H7 (cell line): ENCODE measurements at regions not wholly inside any gene's neighbourhood (a gene's known extent, or its start where the extent isn't known, plus 50 kb on each side); places are given as distances from the start of the nearest gene placed in this dataset.
"Not testable (repeated sequence)": the region's sequence is repeated elsewhere in the genome, so short reads cannot be mapped to it uniquely, and the experiment has no call there.

Experiments
- DNase-seq: peaks from one replicate; pipeline ENCODE4 v3.0.0; 2012
- H3K27me3 ChIP-seq: 2 replicates; pipeline ENCODE4 v1.6.0; 2011; ENCODE audit warnings: mild to moderate bottlenecking, low read length; ENCODE audit not compliant: control insufficient read depth, insufficient read depth
- H3K36me3 ChIP-seq: replicated peaks from 2 replicates; pipeline ENCODE4 v1.5.1; 2011; ENCODE audit warnings: low read length; ENCODE audit not compliant: control insufficient read depth, insufficient read depth
- H3K4me3 ChIP-seq: 2 replicates; pipeline ENCODE4 v1.5.1; 2011; ENCODE audit warnings: low read depth, mild to moderate bottlenecking, control low read depth, low read length, moderate library complexity; ENCODE audit not compliant: insufficient read depth

GRCh38 chr6:11426571-11426970 is 111.0 kb upstream of the TMEM170B start:
- no peak overlapping the region for H3K4me3 ChIP-seq
- DNase-seq, result no peak
- H3K27me3 ChIP-seq, result no peaks in the 10 kb centered on the region
- no peaks in the 10 kb centered on the region for H3K36me3 ChIP-seq

- DNase-seq, result no peak
- Histone ChIP-seq H3K4me3 (no peak overlapping the region), H3K36me3 (no peaks in the 10 kb centered on the region), H3K27me3 (no peaks in the 10 kb centered on the region)
Measured at GRCh38 chr6:11425876-11426275, 111.7 kb upstream of the TMEM170B start.

- no peaks in the 10 kb centered on the region for H3K36me3 ChIP-seq
- no peak overlapping the region for H3K4me3 ChIP-seq
- no peak for DNase-seq
- no peaks in the 10 kb centered on the region for H3K27me3 ChIP-seq
Measured at GRCh38 chr6:11425431-11425871, 112.1 kb upstream of the TMEM170B start.

- no peaks in the 10 kb centered on the region for H3K36me3 ChIP-seq
- no peak for DNase-seq
- H3K27me3 ChIP-seq, result no peaks in the 10 kb centered on the region
- no peak overlapping the region for H3K4me3 ChIP-seq
Measured at GRCh38 chr6:11424395-11425034, 113.0 kb upstream of the TMEM170B start.

GRCh38 chr6:11423667-11424066 is 113.9 kb upstream of the TMEM170B start:
- DNase-seq, result no peak
- Histone ChIP-seq H3K4me3 (no peak overlapping the region), H3K36me3 (no peaks in the 10 kb centered on the region), H3K27me3 (no peaks in the 10 kb centered on the region)

- Histone ChIP-seq H3K27me3 (no peaks in the 10 kb centered on the region), H3K36me3 (no peaks in the 10 kb centered on the region), H3K4me3 (no peak overlapping the region)
- DNase-seq, result no peak
Measured at GRCh38 chr6:11423072-11423471, 114.5 kb upstream of the TMEM170B start.

GRCh38 chr6:11419763-11420453 is 117.6 kb upstream of the TMEM170B start:
- Histone ChIP-seq H3K27me3 (no peaks in the 10 kb centered on the region), H3K4me3 (no peak overlapping the region), H3K36me3 (no peaks in the 10 kb centered on the region)
- DNase-seq, result no peak

- H3K36me3 ChIP-seq, result no peaks in the 10 kb centered on the region
- no peak overlapping the region for H3K4me3 ChIP-seq
- no peaks in the 10 kb centered on the region for H3K27me3 ChIP-seq
- DNase-seq, result no peak
Measured at GRCh38 chr6:11418290-11418905, 119.2 kb upstream of the TMEM170B start.

- Histone ChIP-seq H3K4me3 (no peak overlapping the region; the same call in 1 of the 2 replicates), H3K27me3 (no peaks in the 10 kb centered on the region), H3K36me3 (no peaks in the 10 kb centered on the region)
- DNase-seq, result peak; percentile 67
Measured at GRCh38 chr6:11416936-11417576, 120.5 kb upstream of the TMEM170B start.

GRCh38 chr6:11416099-11416935 is 121.2 kb upstream of the TMEM170B start:
- not testable (repeated sequence) for H3K36me3 ChIP-seq, H3K27me3 ChIP-seq, DNase-seq, H3K4me3 ChIP-seq

- DNase-seq, result no peak
- Histone ChIP-seq H3K4me3 (no peak overlapping the region), H3K36me3 (no peaks in the 10 kb centered on the region), H3K27me3 (no peaks in the 10 kb centered on the region)
Measured at GRCh38 chr6:11415557-11415956, 122.0 kb upstream of the TMEM170B start.

- H3K36me3 ChIP-seq, result no peaks in the 10 kb centered on the region
- DNase-seq, result no peak
- H3K4me3 ChIP-seq, result no peak overlapping the region
- H3K27me3 ChIP-seq, result no peaks in the 10 kb centered on the region
Measured at GRCh38 chr6:11414176-11414963, 123.2 kb upstream of the TMEM170B start.

GRCh38 chr6:11413728-11414127 is 123.8 kb upstream of the TMEM170B start:
- DNase-seq, result no peak
- Histone ChIP-seq H3K27me3 (no peaks in the 10 kb centered on the region), H3K4me3 (no peak overlapping the region), H3K36me3 (no peaks in the 10 kb centered on the region)
